HG02943 (cell line): ENCODE measurements at regions not wholly inside any gene's neighbourhood (a gene's known extent, or its start where the extent isn't known, plus 50 kb on each side); places are given as distances from the start of the nearest gene placed in this dataset.

Source experiments
- ATAC-seq: cut with Tn5 transposase; IDR thresholded peaks from one replicate; pipeline ENCODE4 v1.9.1; 2021; ENCODE audit warnings: mild to moderate bottlenecking, low read depth, moderate library complexity; ENCODE audit not compliant: unreplicated experiment

DNA sequence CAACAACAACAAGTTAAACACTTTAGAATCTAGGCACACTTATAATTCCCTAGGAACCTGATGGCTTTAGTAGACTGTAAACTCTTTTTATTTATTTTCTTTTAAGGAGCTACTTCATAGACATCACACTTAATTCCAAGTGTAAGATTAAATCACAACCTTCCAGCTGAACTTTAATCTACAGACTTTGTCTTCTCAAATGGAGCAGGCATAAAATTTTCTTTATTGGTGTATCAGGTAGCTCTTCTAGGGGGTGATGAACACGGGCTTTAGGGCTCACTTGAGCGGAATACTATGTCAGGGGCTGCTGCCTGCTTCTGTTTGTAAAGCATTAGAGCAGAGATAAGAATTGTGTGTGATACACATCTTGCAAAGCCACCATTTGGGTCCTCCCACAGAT, 525.8 kb upstream of the FAT3 start:
- ATAC-seq = no peak

DNA sequence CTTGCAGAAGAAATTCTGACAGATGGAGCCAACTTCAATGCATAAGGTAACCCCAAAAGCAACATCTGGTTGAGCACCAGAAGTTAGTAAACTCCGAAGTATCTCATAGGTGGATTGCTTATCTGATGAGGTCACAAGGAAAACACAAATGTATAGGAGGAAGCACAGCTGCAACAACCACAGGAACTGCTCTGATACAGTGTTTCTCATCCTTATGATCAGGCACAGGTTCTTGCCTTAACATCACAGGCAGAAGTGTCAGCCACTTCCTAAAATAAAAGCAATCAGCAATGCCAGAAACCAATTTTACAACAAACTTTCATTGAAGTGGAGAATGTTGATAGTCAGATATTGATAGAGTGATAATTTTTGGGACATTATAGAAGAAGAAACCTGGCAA, 530.3 kb upstream of the FAT3 start:
- ATAC-seq = no peak

DNA sequence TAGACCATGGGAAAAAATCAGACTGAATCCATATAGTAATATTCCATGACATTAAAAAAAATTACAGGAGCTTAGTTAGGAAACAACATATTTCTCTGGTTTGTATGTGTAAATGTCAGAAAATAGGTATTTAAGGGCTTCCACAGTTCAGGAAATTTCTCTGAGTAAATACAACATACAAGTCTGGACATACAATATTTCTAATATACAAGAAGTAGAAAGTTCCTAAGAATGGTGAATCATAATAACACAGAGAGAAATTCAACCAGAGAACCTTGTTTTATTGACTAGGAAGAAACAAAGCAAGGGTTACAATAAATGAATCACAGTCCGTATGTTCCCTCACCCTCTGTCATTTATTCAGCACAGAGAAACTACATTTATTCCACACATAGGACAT, 532.7 kb upstream of the FAT3 start:
- ATAC-seq = no peak

DNA sequence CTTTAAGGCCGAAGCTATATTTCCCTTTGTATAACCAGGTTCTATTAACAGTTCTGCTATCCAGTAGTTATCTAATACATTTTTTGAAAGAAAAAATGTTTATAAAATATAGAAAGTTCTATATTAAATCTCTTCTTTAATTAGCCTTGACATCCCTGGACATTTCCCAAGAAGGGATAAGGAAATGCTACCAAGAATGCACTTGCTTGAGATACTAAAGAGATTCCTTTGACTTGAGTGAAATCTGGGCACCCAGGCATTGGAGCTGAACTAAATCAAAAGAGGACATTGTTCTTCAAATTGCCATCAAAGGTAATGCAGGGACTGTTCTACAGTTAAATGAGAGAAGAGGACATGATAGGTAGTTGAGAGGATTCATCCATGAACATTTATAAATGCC, 535.9 kb upstream of the FAT3 start:
- no peak for ATAC-seq

DNA sequence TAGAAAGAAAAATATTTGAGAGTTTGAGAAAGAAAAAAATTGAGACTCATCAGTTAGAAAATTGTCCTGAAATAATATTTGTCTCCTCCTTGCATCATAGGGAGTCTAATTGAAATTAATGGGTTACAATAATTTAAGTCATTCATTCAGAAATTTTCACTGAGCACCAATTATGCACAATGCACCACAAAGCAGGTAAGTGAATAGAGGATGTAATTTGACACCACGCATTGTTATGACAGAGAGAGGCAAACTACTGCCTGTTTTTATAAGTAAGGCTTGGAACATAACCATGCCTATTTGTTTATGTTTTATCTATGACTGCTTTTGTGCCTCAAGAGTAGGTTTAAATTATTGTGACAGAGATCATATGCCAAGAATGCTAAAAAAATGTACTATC, 537.9 kb upstream of the FAT3 start:
- ATAC-seq = no peak

DNA sequence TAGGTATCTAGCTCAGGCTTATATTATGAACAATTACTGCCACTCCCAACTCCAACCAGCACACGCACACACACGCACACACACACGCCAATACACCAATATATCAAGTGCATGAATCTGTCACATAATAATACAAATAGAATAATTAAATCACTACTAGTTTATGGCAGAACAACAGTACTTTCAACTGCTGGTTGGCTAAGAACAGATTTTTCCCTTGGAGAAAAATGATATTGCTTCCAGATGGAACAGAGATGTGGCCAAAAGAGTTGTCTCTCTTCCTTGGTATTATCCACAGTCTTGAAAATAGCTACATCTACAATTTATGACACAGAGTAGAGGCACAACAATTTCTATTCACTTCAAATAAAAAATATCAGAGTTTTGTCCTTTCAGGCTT, 538.3 kb upstream of the FAT3 start:
- no peak for ATAC-seq

DNA sequence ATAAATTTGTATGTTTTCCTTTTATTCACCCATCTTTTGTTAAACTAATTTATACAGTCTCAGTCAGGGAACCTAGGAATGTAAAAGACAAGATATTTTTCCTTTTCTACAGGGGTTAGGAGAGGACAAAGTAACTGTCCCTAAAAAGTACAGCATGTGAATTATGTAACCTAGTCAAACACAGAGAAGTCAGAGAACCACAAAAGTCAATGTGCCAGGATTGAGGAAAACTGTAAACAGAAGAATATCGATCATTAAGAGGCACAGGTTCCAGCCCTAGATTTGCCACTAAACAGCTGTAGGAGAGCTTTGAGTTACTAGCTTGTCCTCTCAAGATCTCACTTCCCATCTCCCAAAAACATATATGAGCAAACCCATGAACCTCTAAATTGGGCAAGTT, 550.9 kb upstream of the FAT3 start:
- ATAC-seq = no peak

DNA sequence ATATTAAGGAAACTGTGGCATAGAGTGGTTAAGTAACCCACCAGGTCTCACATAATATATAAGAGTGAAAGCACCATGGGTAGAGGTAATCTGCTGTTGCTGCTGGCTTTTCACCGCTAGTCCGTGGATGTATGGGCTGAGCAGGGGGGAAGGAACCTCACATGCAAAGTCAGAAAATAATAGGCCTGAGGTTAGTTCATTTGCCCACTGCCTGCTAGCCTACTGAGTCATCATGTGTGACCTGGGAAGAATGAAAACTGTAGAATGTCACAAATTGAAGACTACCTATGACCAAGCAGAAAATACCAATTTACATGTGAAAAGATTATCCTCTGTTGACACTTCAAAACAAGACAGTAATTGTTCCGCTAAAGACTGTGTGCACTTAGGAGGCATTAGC, 560.1 kb upstream of the FAT3 start:
- no peak for ATAC-seq

DNA sequence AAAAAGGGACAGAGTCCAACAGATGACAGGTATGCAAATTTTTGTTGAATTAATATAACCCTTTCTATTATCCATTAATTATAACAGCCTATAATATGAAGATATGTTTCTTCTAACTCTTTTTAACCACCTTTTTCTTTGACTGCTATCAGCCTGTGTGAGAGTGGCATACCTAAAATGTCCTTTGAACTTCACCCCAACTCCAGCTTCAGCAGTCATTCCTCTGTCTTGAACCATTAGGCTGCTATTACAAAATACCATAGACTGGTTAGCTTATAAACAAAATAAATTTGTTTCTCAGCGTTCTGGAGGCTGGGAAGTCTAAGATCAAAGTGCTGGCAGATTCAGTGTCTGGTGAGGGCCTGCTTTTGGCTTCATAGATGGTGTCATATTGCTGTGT, 564.6 kb upstream of the FAT3 start:
- ATAC-seq = no peak

DNA sequence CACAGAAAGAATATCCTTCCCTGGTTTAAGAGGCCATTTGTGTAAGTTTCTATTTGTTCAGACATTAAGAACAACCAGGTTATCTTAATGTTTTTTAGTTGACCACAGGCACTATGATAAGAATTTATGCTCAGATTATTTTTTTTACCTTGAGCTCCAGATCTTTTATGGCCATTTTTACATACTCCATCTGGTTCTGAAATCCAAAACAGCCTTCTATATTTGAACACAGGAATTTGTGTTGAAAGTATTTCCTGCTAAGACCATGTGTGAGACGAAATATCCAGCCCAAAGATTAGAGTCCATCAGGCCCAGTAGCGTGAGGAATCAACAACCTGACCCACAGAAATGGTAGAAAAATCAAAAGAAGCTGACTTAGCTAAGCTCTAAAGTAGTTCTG, 569.9 kb upstream of the FAT3 start:
- no peak for ATAC-seq

DNA sequence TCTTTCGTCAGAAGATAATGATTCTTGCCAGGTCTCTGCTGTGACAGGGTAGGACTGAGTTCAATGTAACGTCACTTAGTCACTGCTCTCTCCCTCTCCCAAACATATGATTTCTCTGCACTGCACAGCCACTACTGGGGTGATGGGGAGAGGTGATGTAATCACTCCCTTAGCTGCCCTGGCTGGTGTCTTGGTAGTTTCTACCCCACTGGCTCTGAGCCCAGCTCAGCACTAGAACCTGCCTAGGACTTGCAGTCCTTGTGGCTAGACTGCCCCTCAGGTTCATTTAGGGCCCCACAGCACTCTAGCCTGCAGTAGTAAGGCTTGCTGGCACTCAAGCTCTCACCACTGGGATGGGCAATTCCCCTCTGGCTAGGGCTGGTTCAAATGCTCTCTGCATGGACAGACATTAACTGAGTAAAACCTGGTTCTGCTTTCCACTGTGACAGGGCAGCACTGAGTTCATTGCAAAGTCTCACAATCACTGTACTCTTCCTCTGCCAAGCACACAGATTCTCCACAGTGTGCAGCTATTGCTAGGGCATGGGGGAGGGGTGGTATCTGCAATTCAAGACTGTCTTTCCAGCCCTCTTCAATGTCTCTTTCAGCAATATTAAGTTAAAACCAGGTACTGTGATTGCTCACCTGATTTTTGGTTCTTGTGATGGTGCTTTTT, 571.4 kb upstream of the FAT3 start:
- no peak for ATAC-seq

DNA sequence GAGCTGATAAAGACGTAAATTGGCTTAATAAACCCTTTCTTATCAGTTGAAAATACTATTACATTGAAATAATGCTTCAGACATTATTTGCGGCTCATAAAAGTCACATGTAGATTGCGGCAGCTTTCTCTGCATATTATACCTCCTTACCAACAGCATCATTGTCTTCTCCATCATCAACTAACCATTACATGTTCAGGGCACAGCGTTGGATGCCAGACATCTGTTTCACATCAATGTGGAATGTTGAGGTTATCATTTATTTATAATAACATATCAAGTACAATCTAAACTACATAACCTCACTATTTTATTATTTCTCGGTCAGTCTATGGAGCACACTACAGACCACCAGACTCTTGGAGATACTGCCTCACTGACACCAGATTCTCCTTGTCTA, 573.8 kb upstream of the FAT3 start:
- no peak for ATAC-seq

DNA sequence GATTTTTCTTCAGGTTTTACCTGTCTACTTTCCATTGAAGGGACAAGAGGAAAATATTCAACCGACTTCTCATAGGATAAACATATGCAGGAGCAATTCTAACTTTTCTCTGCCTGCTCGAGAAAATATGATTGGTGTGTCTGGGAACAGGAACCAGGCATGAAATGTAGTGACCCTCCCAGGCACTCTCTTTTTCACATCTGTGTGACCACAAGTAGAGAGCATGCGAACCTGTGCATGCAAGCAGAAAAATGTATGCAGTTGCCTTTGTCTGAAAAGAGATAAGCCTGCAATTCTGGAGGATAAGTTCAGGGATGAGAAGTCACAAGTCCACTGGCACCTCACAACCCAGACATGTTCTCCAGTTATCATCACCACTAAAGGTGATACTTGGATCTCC, 583.5 kb upstream of the FAT3 start:
- ATAC-seq = no peak

DNA sequence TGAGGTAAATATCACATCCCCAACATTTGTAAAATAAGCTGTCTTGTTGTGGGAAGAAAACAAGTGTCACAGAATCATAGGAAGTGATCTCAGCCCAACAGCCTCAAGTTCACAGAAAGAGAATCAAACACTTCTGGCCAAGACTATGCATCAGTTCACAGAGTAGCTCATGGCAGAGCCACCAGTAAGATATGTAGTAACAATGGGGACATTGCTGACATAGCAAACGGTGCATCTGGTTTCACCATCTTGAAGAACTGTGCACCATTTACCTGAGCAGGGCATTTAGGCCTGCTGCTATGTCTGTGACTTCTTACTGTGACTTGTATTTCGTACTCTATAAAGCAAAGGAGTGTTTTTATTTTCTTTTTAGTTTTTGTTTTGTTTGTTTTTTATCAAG, 585.3 kb upstream of the FAT3 start:
- no peak for ATAC-seq

DNA sequence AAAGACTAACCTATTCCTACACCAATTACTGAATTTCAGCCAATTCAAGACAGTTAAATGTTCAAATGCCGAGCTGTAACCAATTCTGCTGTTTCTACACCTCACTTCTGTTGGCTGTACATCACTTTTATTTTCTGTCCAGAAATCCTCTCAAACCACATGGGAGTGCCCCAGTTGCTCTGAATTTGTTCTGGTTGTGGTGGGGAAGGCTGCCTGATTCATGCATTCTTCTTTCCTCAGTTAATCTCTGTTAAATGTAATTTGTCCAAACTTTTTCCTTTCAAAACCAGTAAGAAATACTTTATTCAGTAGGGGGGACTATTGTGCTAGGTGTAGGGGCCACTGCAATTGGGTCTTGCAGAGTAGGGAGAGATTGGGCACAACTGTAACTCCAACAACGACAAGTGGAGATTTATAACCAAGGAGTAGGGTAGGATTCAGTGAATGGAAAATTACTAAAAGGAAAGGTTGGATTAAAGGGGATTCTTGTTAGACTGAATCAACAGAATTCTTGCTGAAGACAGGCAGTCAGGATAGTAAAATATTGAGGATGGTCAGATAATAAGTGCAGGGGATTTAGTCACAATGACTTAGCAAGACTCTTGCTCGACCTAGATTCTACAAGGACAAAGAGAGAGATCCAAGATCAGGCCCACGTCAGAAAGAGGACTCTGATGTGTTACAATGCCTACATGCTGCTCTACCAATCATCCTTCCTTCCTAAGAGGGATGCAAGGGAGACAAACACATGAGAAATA, 593.5 kb upstream of the FAT3 start:
- no peak for ATAC-seq

DNA sequence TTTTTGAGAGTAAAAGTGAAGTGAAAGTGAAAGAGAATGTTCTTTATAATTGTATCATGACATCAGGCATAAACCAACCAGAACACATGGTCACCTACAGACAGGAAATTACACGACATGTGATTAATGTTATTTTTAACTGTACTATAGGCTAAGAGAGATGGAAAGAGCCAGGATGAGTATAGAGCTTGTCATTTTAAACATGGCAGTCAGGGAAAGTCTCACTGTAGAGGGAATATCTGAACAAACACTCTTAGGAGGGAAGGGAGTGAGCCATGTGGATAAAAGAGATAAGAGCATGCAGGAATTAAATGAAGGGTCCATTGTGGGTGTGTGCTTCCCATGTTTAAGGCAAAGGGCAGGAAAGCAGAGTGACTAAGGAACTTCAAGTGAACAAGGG, 599.1 kb upstream of the FAT3 start:
- no peak for ATAC-seq

DNA sequence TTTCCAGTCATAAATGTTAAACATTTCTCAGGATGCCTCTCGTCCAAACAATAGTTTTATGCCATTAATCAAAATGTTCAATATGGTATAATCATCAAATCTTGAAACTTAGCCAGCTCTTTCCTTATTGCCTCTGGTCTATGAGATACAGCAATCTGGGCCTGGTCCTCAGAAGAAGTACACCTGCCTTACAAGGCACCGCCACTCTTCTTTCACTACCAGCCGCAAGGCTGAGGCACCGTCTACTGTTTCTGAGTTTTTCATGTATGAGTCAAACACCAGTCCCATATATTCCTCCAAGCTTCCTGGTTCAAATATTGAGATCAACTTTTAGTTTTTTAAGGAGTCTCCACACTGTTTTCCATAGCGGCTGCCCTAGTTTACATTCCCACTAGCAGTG, 600.6 kb upstream of the FAT3 start:
- no peak for ATAC-seq

DNA sequence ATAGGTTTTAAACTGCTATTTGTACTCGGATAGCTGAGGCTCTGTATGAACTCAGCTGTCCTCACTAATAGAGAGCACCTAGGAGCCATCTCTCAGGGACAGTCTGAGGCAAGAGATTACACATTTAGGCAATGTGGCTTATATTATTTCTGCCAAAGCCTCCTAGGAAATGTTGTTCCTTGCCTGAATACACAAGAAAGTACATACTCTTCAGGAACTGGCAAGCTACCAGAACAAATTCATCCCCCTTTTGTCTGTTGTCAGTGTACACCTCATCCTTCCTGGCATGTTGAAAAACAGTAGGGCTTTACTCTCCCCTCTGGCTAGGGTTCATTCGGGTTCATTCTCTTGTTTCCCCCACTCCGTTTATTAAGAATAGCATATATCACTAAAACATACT, 615.9 kb upstream of the FAT3 start:
- ATAC-seq = no peak

DNA sequence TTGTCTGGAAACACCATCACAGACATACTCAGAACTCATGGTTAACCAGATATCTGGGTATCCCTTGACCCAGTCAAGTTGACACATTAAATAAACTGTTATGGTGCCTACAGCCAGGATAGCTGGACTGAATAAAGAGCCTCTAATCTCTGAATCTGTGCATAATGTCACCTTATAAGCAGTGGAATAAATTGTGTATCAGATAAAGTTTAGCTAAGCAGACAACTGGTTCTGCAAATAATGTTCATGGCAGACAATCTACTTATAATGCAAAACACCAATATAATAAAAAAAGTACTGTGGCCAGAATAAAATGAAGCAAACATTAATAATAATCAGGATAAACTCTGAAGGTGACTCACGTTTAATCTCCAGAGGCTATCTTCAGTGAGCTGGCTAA, 628.5 kb upstream of the FAT3 start:
- ATAC-seq = no peak

DNA sequence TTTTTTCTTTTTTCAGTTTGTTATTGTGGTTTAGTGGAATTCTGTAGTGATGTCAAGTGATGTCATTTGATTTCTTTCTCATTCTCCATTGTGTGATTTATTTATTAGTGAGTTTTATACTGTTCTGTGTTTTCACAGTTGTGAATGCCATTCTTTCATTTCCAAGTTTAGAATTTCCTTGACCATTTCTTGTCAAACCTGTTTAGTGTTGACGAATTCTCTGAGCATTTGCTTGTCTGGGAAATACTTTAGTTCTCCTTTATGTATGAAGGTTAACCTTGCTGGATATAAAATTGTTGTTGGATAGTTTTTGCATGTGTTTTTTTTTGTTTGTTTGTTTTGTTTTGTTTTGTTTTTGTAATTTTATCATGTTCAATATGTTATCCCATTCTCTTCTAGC, 633.6 kb upstream of the FAT3 start:
- no peak for ATAC-seq

DNA sequence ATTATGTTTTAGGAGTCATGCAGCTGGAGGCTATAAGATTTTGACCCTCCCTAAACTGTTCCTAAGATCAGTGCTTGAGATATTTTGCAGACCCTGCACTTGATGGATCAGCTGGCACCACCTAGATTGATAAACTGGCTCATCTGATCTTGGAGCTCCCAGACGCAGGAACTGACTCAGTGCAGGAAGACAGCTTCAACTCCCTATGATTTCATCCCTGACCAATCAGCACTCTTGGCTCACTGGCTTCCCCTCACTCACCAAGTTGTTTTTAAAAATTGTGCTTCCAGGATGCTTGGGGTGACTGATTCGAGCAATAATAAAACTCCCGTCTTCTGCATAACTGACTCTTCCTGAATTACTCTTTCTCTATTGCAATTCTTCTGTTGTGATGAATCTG, 637.5 kb upstream of the FAT3 start:
- no peak for ATAC-seq

DNA sequence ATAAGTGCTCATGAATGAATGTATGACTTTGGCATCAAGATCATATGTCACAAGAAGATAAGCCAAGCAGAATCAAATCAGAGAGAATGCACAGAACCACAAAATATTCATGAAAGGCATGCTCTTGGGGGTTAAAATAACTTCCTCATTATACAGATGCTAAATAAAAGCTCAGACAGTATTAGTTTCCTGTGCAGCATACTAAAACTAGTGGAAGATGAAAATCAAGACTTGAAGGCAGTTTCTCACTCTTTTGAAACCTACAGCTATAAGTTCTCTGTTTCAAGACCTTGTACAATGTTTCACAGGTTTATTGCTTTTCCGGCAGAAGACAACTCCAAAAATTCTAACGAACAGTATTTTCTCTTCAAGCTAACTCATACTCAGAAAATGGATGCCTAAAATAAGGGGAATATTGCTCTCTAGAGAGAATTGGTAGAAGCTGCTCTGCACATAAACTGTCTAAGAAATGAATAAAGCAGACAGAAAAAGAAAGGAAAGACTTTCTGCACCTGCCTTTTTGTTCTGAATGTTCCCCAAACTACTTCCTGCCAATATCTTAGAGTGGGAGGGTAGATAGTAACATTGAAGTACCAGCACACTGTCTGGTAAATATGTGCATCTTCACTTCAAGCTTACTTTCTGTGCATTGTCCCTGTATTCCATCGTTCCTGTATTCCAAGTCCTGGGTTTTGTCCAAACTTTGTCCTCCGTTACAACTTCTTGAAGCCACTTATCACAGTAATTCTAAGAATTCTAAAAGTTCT, 639.4 kb upstream of the FAT3 start:
- no peak for ATAC-seq
